GM23338 (cell line): ENCODE measurements at regions not wholly inside any gene's neighbourhood (a gene's known extent, or its start where the extent isn't known, plus 50 kb on each side); places are given as distances from the start of the nearest gene placed in this dataset.

Source experiments
- ATAC-seq: fragments of 200-7000 bp; cut with Tn5 transposase; 3 replicates; pipeline ENCODE4 v1.9.1; 2020
- DNase-seq: peaks from one replicate; pipeline ENCODE4 v3.0.0-alpha.2; 2015; ENCODE audit warnings: low spot score
- H2AFZ ChIP-seq: fragments of 200-600 bp; sonication (generic); 2 replicates; pipeline ENCODE4 v1.8.0; 2016; ENCODE audit warnings: antibody characterized with exemption, mild to moderate bottlenecking, moderate library complexity
- H3F3A ChIP-seq: fragments of 200-600 bp; sonication (generic); replicated peaks from 2 replicates; pipeline ENCODE4 v1.8.0; 2017; ENCODE audit warnings: antibody characterized with exemption, mixed run types, low read depth
- H3K27ac ChIP-seq: fragments of 200-600 bp; sonication (generic); 2 replicates; pipeline ENCODE4 v1.6.1; 2016; ENCODE audit warnings: low read depth
- H3K27me3 ChIP-seq: fragments of 200-600 bp; sonication (generic); 2 replicates; pipeline ENCODE4 v1.8.0; 2016; ENCODE audit warnings: mild to moderate bottlenecking, mixed run types, moderate library complexity; ENCODE audit not compliant: insufficient read depth
- H3K36me3 ChIP-seq: fragments of 200-600 bp; sonication (generic); 2 replicates; pipeline ENCODE4 v1.8.0; 2016; ENCODE audit warnings: mild to moderate bottlenecking; ENCODE audit not compliant: insufficient read depth
- H3K4me1 ChIP-seq: fragments of 200-600 bp; sonication (generic); 2 replicates; pipeline ENCODE4 v1.8.0; 2016; ENCODE audit warnings: mild to moderate bottlenecking, moderate library complexity; ENCODE audit not compliant: insufficient read depth
- H3K4me2 ChIP-seq: fragments of 200-600 bp; sonication (generic); 2 replicates; pipeline ENCODE4 v1.7.1; 2017; ENCODE audit warnings: mixed run types
- H3K4me3 ChIP-seq: fragments of 200-600 bp; sonication (generic); 2 replicates; pipeline ENCODE4 v1.6.1; 2016; ENCODE audit warnings: mixed run types
- H3K79me2 ChIP-seq: fragments of 200-600 bp; sonication (generic); replicated peaks from 2 replicates; pipeline ENCODE4 v1.8.0; 2017; ENCODE audit warnings: mild to moderate bottlenecking; ENCODE audit not compliant: insufficient read depth
- H3K9me2 ChIP-seq: fragments of 200-600 bp; sonication (generic); 2 replicates; pipeline ENCODE4 v1.8.0; 2017; ENCODE audit not compliant: insufficient read depth
- H4K20me1 ChIP-seq: fragments of 200-600 bp; sonication (generic); replicated peaks from 2 replicates; pipeline ENCODE4 v1.8.0; 2017; ENCODE audit warnings: mild to moderate bottlenecking; ENCODE audit not compliant: insufficient read depth
- H3K27ac Mint-ChIP-seq: 2 replicates; pipeline ENCODE4 v1.8.0; 2020; ENCODE audit warnings: inconsistent platforms, mild to moderate bottlenecking, moderate library complexity, mixed read lengths
- H3K27me3 Mint-ChIP-seq: 3 replicates; pipeline ENCODE4 v1.8.0; 2022; ENCODE audit warnings: low read depth, mild to moderate bottlenecking, moderate library complexity, mixed read lengths, inconsistent platforms; ENCODE audit not compliant: insufficient read depth, poor library complexity
- H3K36me3 Mint-ChIP-seq: 3 replicates; pipeline ENCODE4 v1.8.0; 2021; ENCODE audit warnings: low read depth, mild to moderate bottlenecking, inconsistent platforms, moderate library complexity, mixed read lengths
- H3K4me1 Mint-ChIP-seq: 3 replicates; pipeline ENCODE4 v1.8.0; 2020; ENCODE audit warnings: mild to moderate bottlenecking, inconsistent platforms, mixed read lengths
- H3K4me3 Mint-ChIP-seq: 3 replicates; pipeline ENCODE4 v1.8.0; 2021; ENCODE audit warnings: moderate library complexity, mild to moderate bottlenecking, inconsistent platforms, mixed read lengths
- H3K9me3 Mint-ChIP-seq: 3 replicates; pipeline ENCODE4 v1.8.0; 2020; ENCODE audit warnings: moderate library complexity, mild to moderate bottlenecking, inconsistent platforms, mixed read lengths
- CREB1 ChIP-seq: fragments of 250-450 bp; sonication (Bioruptor Pico); IDR thresholded peaks from 2 replicates; pipeline ENCODE4 v1.5.0; 2020; ENCODE audit warnings: low read depth, mild to moderate bottlenecking, moderate library complexity
- CTCF ChIP-seq, 2 experiments: fragments of 200-600 bp in 1 of 2; sonication (generic) in 1 of 2; conservative IDR thresholded peaks; 2 replicates each; pipeline versions ENCODE4 v1.5.1 to v1.6.1; 2016 to 2017; ENCODE audit warnings: antibody characterized with exemption in 2 of 2, low read depth in 2 of 2, mild to moderate bottlenecking in 2 of 2, moderate library complexity in 1 of 2
- EZH2 ChIP-seq: fragments of 200-600 bp; sonication (generic); IDR thresholded peaks from one replicate; pipeline ENCODE4 v1.8.0; 2017; ENCODE audit warnings: antibody characterized with exemption, mild to moderate bottlenecking, low read depth; ENCODE audit not compliant: unreplicated experiment
- EZH2phosphoT487 ChIP-seq: fragments of 200-600 bp; sonication (generic); IDR thresholded peaks from one replicate; pipeline ENCODE4 v1.8.1; 2018; ENCODE audit warnings: antibody characterized with exemption; ENCODE audit not compliant: unreplicated experiment
- JUNB ChIP-seq: IDR thresholded peaks from one replicate; pipeline ENCODE4 v1.6.1; 2016; ENCODE audit warnings: antibody characterized with exemption; ENCODE audit not compliant: unreplicated experiment
- POLR2AphosphoS5 ChIP-seq: IDR thresholded peaks from 2 replicates; pipeline ENCODE4 v1.6.1; 2016; ENCODE audit warnings: antibody characterized with exemption, low read depth
- STAT1 ChIP-seq: IDR thresholded peaks from one replicate; pipeline ENCODE4 v1.6.1; 2016; ENCODE audit warnings: antibody characterized with exemption; ENCODE audit not compliant: unreplicated experiment
- ZNF114 ChIP-seq: fragments of 250-450 bp; sonication (Bioruptor Pico); IDR thresholded peaks from 2 replicates; pipeline ENCODE4 v1.5.0; 2020; ENCODE audit warnings: mild to moderate bottlenecking, moderate library complexity
- ZNF331 ChIP-seq: fragments of 250-450 bp; sonication (Bioruptor Pico); IDR thresholded peaks from 2 replicates; pipeline ENCODE4 v1.5.0; 2020; ENCODE audit warnings: low read depth, mild to moderate bottlenecking, moderate library complexity
- ZNF462 ChIP-seq: fragments of 250-450 bp; sonication (Bioruptor Pico); IDR thresholded peaks from 2 replicates; pipeline ENCODE4 v1.5.0; 2020; ENCODE audit warnings: mild to moderate bottlenecking, moderate library complexity
- TF ChIP-seq, protein P1 (sequence below): IDR thresholded peaks from 2 replicates; pipeline ENCODE4 v1.6.1; 2016; ENCODE audit warnings: antibody characterized with exemption

GRCh38 chr1:192890134-192890533, 81.3 kb downstream of the RGS2 start:
- Histone ChIP-seq H3K36me3 (no peaks in the 10 kb centered on the region), H3K4me2 (no peak overlapping the region), H2AFZ (no peak overlapping the region), H4K20me1 (no peaks in the 10 kb centered on the region), H3F3A (no peaks in the 10 kb centered on the region), H3K27ac (no peak overlapping the region), H3K27me3 (no peaks in the 10 kb centered on the region), H3K4me3 (no peak overlapping the region), H3K9me2 (peaks cover 16% of the 10 kb centered on the region), H3K79me2 (no peaks in the 10 kb centered on the region), H3K4me1 (peaks cover 15% of the 10 kb centered on the region)
- Mint-ChIP-seq H3K9me3 (peaks cover 13% of the 10 kb centered on the region; the same call in 2 of the 3 replicates), H3K36me3 (peaks cover 14% of the 10 kb centered on the region; the same call in 2 of the 3 replicates), H3K4me1 (peaks cover 16% of the 10 kb centered on the region), H3K4me3 (no peak overlapping the region), H3K27ac (no peak overlapping the region), H3K27me3 (peaks cover 6% of the 10 kb centered on the region)
- no peak for TF ChIP-seq CREB1 (CRISPR knock-in tag)
- no peak for DNase-seq
- ATAC-seq = no peak

DNA sequence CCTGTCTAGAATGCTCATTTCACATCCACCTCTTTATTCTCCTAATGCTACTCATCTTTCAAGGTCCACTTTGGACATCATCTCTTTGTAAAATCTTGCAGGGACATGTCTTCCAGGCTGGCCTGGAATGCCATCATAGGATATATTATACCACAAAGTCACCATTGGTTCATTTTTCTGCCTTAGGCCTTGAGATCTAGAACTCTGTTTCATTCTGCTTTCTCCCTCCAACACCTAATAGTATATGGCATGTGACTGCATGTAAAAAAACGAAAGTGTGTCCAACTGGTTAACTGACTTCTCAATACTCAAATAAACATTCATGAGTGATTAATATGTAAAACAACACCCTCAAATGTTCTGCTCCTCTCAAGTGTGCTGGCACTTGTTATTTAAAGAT, 84.1 kb downstream of the RGS2 start:
- ATAC-seq = no peak
- Histone ChIP-seq H3K4me1 (peaks cover 6% of the 10 kb centered on the region), H3K4me2 (no peak overlapping the region), H2AFZ (no peak overlapping the region), H3K9me2 (peaks cover 13% of the 10 kb centered on the region), H3K36me3 (no peaks in the 10 kb centered on the region), H3K4me3 (no peak overlapping the region), H3K27me3 (no peaks in the 10 kb centered on the region), H3F3A (no peaks in the 10 kb centered on the region), H3K79me2 (no peaks in the 10 kb centered on the region), H4K20me1 (no peaks in the 10 kb centered on the region), H3K27ac (no peak overlapping the region)
- peaks cover 6% of the 10 kb centered on the region; the same call in 2 of the 3 replicates for H3K36me3 Mint-ChIP-seq
- no peak for DNase-seq
- no peaks in the 10 kb centered on the region for H3K27me3 Mint-ChIP-seq
- no peak overlapping the region for H3K27ac Mint-ChIP-seq
- H3K4me3 Mint-ChIP-seq = no peak overlapping the region
- peaks cover 6% of the 10 kb centered on the region for H3K4me1 Mint-ChIP-seq
- TF ChIP-seq EZH2 (no peak), POLR2AphosphoS5 (no peak), ZNF462 (CRISPR knock-in tag) (no peak), CTCF (conservative IDR thresholded peaks at IDR 0.05; ENCODE audit: low read depth in 2 of 2) (no peak), ZNF331 (CRISPR knock-in tag) (no peak), STAT1 (no peak), ZNF114 (CRISPR knock-in tag) (no peak), CREB1 (CRISPR knock-in tag) (no peak), JUNB (no peak), EZH2phosphoT487 (no peak)
- TF ChIP-seq, protein P1, sequence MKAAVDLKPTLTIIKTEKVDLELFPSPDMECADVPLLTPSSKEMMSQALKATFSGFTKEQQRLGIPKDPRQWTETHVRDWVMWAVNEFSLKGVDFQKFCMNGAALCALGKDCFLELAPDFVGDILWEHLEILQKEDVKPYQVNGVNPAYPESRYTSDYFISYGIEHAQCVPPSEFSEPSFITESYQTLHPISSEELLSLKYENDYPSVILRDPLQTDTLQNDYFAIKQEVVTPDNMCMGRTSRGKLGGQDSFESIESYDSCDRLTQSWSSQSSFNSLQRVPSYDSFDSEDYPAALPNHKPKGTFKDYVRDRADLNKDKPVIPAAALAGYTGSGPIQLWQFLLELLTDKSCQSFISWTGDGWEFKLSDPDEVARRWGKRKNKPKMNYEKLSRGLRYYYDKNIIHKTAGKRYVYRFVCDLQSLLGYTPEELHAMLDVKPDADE = no peak
- peaks cover 10% of the 10 kb centered on the region; the same call in 2 of the 3 replicates for H3K9me3 Mint-ChIP-seq
